ENCODE measurements at regions not wholly inside any gene's neighbourhood (a gene's known extent, or its start where the extent isn't known, plus 50 kb on each side); places are given as distances from the start of the nearest gene placed in this dataset.

DNA sequence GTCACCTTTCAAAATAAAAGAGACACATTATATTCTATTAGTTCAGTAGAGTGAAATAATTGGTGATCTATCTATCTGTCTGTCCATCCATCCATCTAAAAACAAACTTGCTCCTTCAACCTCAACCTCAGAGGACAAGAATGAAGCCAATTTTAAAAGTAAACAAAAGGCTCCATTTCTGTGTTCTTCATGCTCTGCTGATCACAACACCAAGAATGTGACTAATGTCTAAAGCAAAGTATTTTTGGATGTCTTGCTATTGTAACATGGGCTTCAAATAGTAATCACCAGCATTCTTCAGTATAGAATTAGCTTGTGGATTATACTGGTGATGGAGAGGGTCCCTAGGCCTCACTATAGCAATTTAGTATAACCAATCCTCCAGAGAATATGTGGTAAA lies 1304.4 kb downstream of the MAT2B start:
- Histone ChIP-seq H3K4me3 (ENCODE audit: insufficient read depth, low read length, poor library complexity, severe bottlenecking) (no peak overlapping the region), H3K9ac (ENCODE audit: low read length) (no peak overlapping the region), H3K27me3 (ENCODE audit: low read length) (no peaks in the 10 kb centered on the region), H4K20me1 (ENCODE audit: low read depth, low read length) (no peaks in the 10 kb centered on the region), H3K9me3 (ENCODE audit: insufficient read depth, low read length) (no peaks in the 10 kb centered on the region), H2AFZ (ENCODE audit: low read depth, low read length, severe bottlenecking) (no peak overlapping the region), H3K36me3 (ENCODE audit: low read length) (no peaks in the 10 kb centered on the region), H3K9me2 (replicated peaks; ENCODE audit: insufficient read depth, low read length) (no peaks in the 10 kb centered on the region), H3F3A (ENCODE audit: insufficient read depth) (no peaks in the 10 kb centered on the region), H3K79me2 (ENCODE audit: insufficient read depth, low read length) (no peaks in the 10 kb centered on the region), H3K4me2 (ENCODE audit: low read depth, low read length, poor library complexity, severe bottlenecking) (no peak overlapping the region), H3K27ac (ENCODE audit: low read depth, low read length) (no peak overlapping the region)
- TF ChIP-seq, protein P1, sequence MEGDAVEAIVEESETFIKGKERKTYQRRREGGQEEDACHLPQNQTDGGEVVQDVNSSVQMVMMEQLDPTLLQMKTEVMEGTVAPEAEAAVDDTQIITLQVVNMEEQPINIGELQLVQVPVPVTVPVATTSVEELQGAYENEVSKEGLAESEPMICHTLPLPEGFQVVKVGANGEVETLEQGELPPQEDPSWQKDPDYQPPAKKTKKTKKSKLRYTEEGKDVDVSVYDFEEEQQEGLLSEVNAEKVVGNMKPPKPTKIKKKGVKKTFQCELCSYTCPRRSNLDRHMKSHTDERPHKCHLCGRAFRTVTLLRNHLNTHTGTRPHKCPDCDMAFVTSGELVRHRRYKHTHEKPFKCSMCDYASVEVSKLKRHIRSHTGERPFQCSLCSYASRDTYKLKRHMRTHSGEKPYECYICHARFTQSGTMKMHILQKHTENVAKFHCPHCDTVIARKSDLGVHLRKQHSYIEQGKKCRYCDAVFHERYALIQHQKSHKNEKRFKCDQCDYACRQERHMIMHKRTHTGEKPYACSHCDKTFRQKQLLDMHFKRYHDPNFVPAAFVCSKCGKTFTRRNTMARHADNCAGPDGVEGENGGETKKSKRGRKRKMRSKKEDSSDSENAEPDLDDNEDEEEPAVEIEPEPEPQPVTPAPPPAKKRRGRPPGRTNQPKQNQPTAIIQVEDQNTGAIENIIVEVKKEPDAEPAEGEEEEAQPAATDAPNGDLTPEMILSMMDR (IDR thresholded peaks at IDR 0.05; ENCODE audit: insufficient read depth, low read length, poor library complexity, severe bottlenecking) = no peak
- no peak for TF ChIP-seq EZH2phosphoT487 (conservative IDR thresholded peaks at IDR 0.05; ENCODE audit: low read length)

DNA sequence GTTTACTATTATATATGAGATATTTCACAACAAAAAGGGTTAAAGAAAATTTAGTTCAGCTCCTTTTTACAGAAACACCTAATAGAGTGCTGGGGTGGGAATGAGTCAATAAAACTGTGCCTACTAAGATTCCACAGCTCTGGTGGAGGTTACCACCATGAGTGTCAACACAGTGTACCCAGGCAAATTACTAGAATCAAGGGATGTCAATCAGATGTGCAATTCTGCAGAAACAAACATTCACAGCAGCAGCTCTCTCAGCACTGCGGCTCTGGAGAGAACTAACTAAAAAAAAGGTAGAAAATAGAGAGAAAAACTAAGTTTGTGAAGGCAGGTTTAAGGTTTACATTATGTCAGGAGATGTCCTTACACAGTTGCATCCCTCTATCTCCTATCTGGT lies 1313.0 kb downstream of the MAT2B start:
- Histone ChIP-seq H3K79me2 (ENCODE audit: insufficient read depth, low read length) (no peaks in the 10 kb centered on the region), H3K4me3 (ENCODE audit: insufficient read depth, low read length, poor library complexity, severe bottlenecking) (no peak overlapping the region)
- TF ChIP-seq, protein P1 (IDR thresholded peaks at IDR 0.05; ENCODE audit: insufficient read depth, low read length, poor library complexity, severe bottlenecking) = no peak
- TF ChIP-seq EZH2phosphoT487 (conservative IDR thresholded peaks at IDR 0.05; ENCODE audit: low read length) = no peak

DNA sequence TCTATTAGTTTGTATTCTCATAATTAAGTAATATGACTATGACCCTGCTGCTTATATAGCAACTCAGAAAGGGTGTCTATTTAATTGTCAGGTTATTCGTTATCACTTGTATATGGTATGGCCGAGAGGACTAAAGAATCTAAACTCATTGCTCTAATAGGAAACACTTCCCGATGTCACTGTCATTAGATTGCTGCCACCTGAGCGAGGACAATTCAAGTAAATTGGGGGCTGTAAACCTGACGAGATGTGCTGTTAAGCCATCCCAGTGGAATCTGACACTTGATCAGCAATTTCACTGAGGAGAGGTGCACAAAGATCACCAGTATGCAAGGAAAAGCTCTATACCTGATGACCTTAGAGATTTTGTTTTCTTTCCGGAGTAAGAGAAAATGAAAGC lies 1319.3 kb downstream of the MAT2B start:
- Histone ChIP-seq H2AFZ (ENCODE audit: low read depth, low read length, severe bottlenecking) (no peak overlapping the region), H3K4me2 (ENCODE audit: low read depth, low read length, poor library complexity, severe bottlenecking) (no peak overlapping the region), H3K27ac (ENCODE audit: low read depth, low read length) (no peak overlapping the region), H3K9ac (ENCODE audit: low read length) (no peak overlapping the region), H3K9me3 (ENCODE audit: insufficient read depth, low read length) (no peaks in the 10 kb centered on the region), H3K36me3 (ENCODE audit: low read length) (no peaks in the 10 kb centered on the region), H3K27me3 (ENCODE audit: low read length) (no peaks in the 10 kb centered on the region), H3K4me3 (ENCODE audit: insufficient read depth, low read length, poor library complexity, severe bottlenecking) (no peak overlapping the region), H3F3A (ENCODE audit: insufficient read depth) (no peaks in the 10 kb centered on the region), H3K9me2 (replicated peaks; ENCODE audit: insufficient read depth, low read length) (no peaks in the 10 kb centered on the region), H4K20me1 (ENCODE audit: low read depth, low read length) (no peaks in the 10 kb centered on the region), H3K79me2 (ENCODE audit: insufficient read depth, low read length) (no peaks in the 10 kb centered on the region)
- TF ChIP-seq EZH2phosphoT487 (conservative IDR thresholded peaks at IDR 0.05; ENCODE audit: low read length) = no peak
- TF ChIP-seq, protein P1 (IDR thresholded peaks at IDR 0.05; ENCODE audit: insufficient read depth, low read length, poor library complexity, severe bottlenecking) = no peak

More for the DNA sequence above, 1313.0 kb downstream of the MAT2B start:
- H3K27me3 ChIP-seq (ENCODE audit: low read length) = no peaks in the 10 kb centered on the region
- H3K9me3 ChIP-seq (ENCODE audit: insufficient read depth, low read length) = no peaks in the 10 kb centered on the region
- no peak overlapping the region for H3K4me2 ChIP-seq (ENCODE audit: low read depth, low read length, poor library complexity, severe bottlenecking)
- no peak overlapping the region for H3K9ac ChIP-seq (ENCODE audit: low read length)
- H3F3A ChIP-seq (ENCODE audit: insufficient read depth) = no peaks in the 10 kb centered on the region
- H4K20me1 ChIP-seq (ENCODE audit: low read depth, low read length) = no peaks in the 10 kb centered on the region
- no peak overlapping the region for H2AFZ ChIP-seq (ENCODE audit: low read depth, low read length, severe bottlenecking)
- H3K9me2 ChIP-seq (replicated peaks; ENCODE audit: insufficient read depth, low read length) = no peaks in the 10 kb centered on the region
- no peaks in the 10 kb centered on the region for H3K36me3 ChIP-seq (ENCODE audit: low read length)
- no peak overlapping the region for H3K27ac ChIP-seq (ENCODE audit: low read depth, low read length)

All from SU-DHL-6 (cell line).